H9 (cell line): ENCODE measurements at regions not wholly inside any gene's neighbourhood (a gene's known extent, or its start where the extent isn't known, plus 50 kb on each side); places are given as distances from the start of the nearest gene placed in this dataset.
A peak's percentile ranks its signal among the peaks of the same experiment; 100 is the strongest.

Experiments
- DNase-seq: peaks from one replicate; pipeline ENCODE4 v3.0.0-alpha.2; 2017
- H2AFZ ChIP-seq: one replicate; pipeline ENCODE4 v1.6.1; 2013; ENCODE audit warnings: mild to moderate bottlenecking, low read length, control low read depth, moderate library complexity
- H2AK5ac ChIP-seq: 2 replicates; pipeline ENCODE4 v1.6.1; 2013; ENCODE audit warnings: low read length, control low read depth, mixed read lengths; ENCODE audit not compliant: insufficient read length
- H2BK120ac ChIP-seq: one replicate; pipeline ENCODE4 v1.6.1; 2013; ENCODE audit warnings: low read depth, mild to moderate bottlenecking, low read length, control low read depth, inconsistent platforms; ENCODE audit not compliant: poor library complexity, severe bottlenecking
- H2BK12ac ChIP-seq: 2 replicates; pipeline ENCODE4 v1.6.1; 2013; ENCODE audit warnings: low read length, control low read depth, mixed read lengths, low read depth; ENCODE audit not compliant: insufficient read length
- H2BK15ac ChIP-seq: 2 replicates; pipeline ENCODE4 v1.6.1; 2013; ENCODE audit warnings: low read depth, low read length, control low read depth
- H2BK20ac ChIP-seq: one replicate; pipeline ENCODE4 v1.6.1; 2013; ENCODE audit warnings: low read depth, mild to moderate bottlenecking, low read length, control low read depth, inconsistent platforms; ENCODE audit not compliant: poor library complexity, severe bottlenecking
- H2BK5ac ChIP-seq: 2 replicates; pipeline ENCODE4 v1.6.1; 2013; ENCODE audit warnings: low read length, control low read depth, mixed read lengths; ENCODE audit not compliant: insufficient read length
- H3K14ac ChIP-seq: 2 replicates; pipeline ENCODE4 v1.6.1; 2013; ENCODE audit warnings: low read length, control low read depth; ENCODE audit not compliant: insufficient read depth
- H3K18ac ChIP-seq: 2 replicates; pipeline ENCODE4 v1.6.1; 2013; ENCODE audit warnings: low read depth, mild to moderate bottlenecking, mixed read lengths, low read length, control low read depth; ENCODE audit not compliant: insufficient read length
- H3K23ac ChIP-seq: 2 replicates; pipeline ENCODE4 v1.6.1; 2013; ENCODE audit warnings: low read length, control low read depth, mixed read lengths, low read depth; ENCODE audit not compliant: insufficient read length
- H3K23me2 ChIP-seq: 2 replicates; pipeline ENCODE4 v1.6.1; 2013; ENCODE audit warnings: low read depth, mild to moderate bottlenecking, mixed read lengths, low read length, control low read depth; ENCODE audit not compliant: insufficient read length, poor library complexity, severe bottlenecking
- H3K27ac ChIP-seq: 2 replicates; pipeline ENCODE4 v1.5.1; 2013; ENCODE audit warnings: low read length, control low read depth, mixed read lengths, low read depth; ENCODE audit not compliant: insufficient read length
- H3K27me3 ChIP-seq: 2 replicates; pipeline ENCODE4 v1.6.1; 2013; ENCODE audit warnings: low read length, control low read depth, inconsistent platforms; ENCODE audit not compliant: insufficient read depth
- H3K4ac ChIP-seq: 2 replicates; pipeline ENCODE4 v1.6.1; 2013; ENCODE audit warnings: low read depth, mild to moderate bottlenecking, control low read depth, inconsistent platforms, low read length, moderate library complexity
- H3K4me1 ChIP-seq: 2 replicates; pipeline ENCODE4 v1.6.1; 2013; ENCODE audit warnings: low read length, control low read depth, inconsistent platforms; ENCODE audit not compliant: insufficient read depth
- H3K4me2 ChIP-seq: 2 replicates; pipeline ENCODE4 v1.6.1; 2013; ENCODE audit warnings: low read length, control low read depth, mixed read lengths; ENCODE audit not compliant: insufficient read length, insufficient read depth
- H3K56ac ChIP-seq: 2 replicates; pipeline ENCODE4 v1.6.1; 2013; ENCODE audit warnings: low read depth, mild to moderate bottlenecking, mixed read lengths, low read length, control low read depth; ENCODE audit not compliant: insufficient read length
- H3K79me1 ChIP-seq: 2 replicates; pipeline ENCODE4 v1.6.1; 2013; ENCODE audit warnings: low read depth, mild to moderate bottlenecking, moderate library complexity, low read length, control low read depth, inconsistent platforms; ENCODE audit not compliant: insufficient read depth, poor library complexity, severe bottlenecking
- H3K79me2 ChIP-seq: 2 replicates; pipeline ENCODE4 v1.6.1; 2013; ENCODE audit warnings: low read length, control low read depth, inconsistent platforms; ENCODE audit not compliant: insufficient read depth
- H3K9ac ChIP-seq: 2 replicates; pipeline ENCODE4 v1.6.1; 2013; ENCODE audit warnings: low read length, control low read depth, mixed read lengths; ENCODE audit not compliant: insufficient read length; ENCODE audit errors: extremely low read depth
- H3K9me3 ChIP-seq: one replicate; pipeline ENCODE4 v1.6.1; 2013; ENCODE audit warnings: low read depth, low read length, inconsistent platforms; ENCODE audit not compliant: control insufficient read depth
- H3T11ph ChIP-seq: one replicate; pipeline ENCODE4 v1.6.1; 2013; ENCODE audit warnings: mild to moderate bottlenecking, low read length, control low read depth, inconsistent platforms
- H4K20me1 ChIP-seq: one replicate; pipeline ENCODE4 v1.6.1; 2013; ENCODE audit not compliant: control insufficient read depth, insufficient read length, insufficient read depth
- H4K5ac ChIP-seq: 2 replicates; pipeline ENCODE4 v1.6.1; 2013; ENCODE audit warnings: low read depth, mild to moderate bottlenecking, mixed read lengths, low read length, control low read depth; ENCODE audit not compliant: insufficient read length
- H4K8ac ChIP-seq: replicated peaks from 2 replicates; pipeline ENCODE4 v1.6.1; 2013; ENCODE audit warnings: low read length, control low read depth, mixed read lengths, low read depth; ENCODE audit not compliant: insufficient read length
- H4K91ac ChIP-seq: 2 replicates; pipeline ENCODE4 v1.6.1; 2013; ENCODE audit warnings: low read depth, mild to moderate bottlenecking, moderate library complexity, mixed read lengths, low read length, control low read depth; ENCODE audit not compliant: insufficient read length
- H3K27ac Mint-ChIP-seq, 3 experiments: 2 replicates in 2 of 3; 3 replicates in 1 of 3; pipeline ENCODE4 v1.8.0; 2020 to 2021; ENCODE audit warnings: mixed read lengths in 3 of 3, mild to moderate bottlenecking in 1 of 3, moderate library complexity in 1 of 3
- H3K27me3 Mint-ChIP-seq: 2 replicates; pipeline ENCODE4 v1.8.0; 2021; ENCODE audit warnings: low read depth, mild to moderate bottlenecking, moderate library complexity, mixed read lengths
- H3K36me3 Mint-ChIP-seq, 3 experiments: 2 replicates in 2 of 3; 3 replicates in 1 of 3; pipeline ENCODE4 v1.8.0; 2020 to 2021; ENCODE audit warnings: low read depth in 3 of 3, mixed read lengths in 3 of 3; ENCODE audit not compliant: insufficient read depth in 1 of 3
- H3K4me1 Mint-ChIP-seq, 2 experiments: 2 replicates each; pipeline ENCODE4 v1.8.0; 2020; ENCODE audit warnings: mixed read lengths in 2 of 2
- H3K4me3 Mint-ChIP-seq, 2 experiments: 2 replicates in 1 of 2; 3 replicates in 1 of 2; pipeline ENCODE4 v1.8.0; 2020 to 2021; ENCODE audit warnings: mild to moderate bottlenecking in 2 of 2, mixed read lengths in 2 of 2, moderate library complexity in 1 of 2
- H3K9me3 Mint-ChIP-seq, 2 experiments: 2 replicates in 1 of 2; 3 replicates in 1 of 2; pipeline ENCODE4 v1.8.0; 2020; ENCODE audit warnings: mild to moderate bottlenecking in 2 of 2, mixed read lengths in 2 of 2, moderate library complexity in 1 of 2
- WGBS: extraction: QIAGEN DNeasy Blood & Tissue Kit; methylation state at CpG from one replicate; pipeline ENCODE4 v1.1.7; 2013; ENCODE audit warnings: missing lambda C conversion rate, low lambda C conversion rate, mixed read lengths; ENCODE audit not compliant: insufficient read length; ENCODE audit errors: extremely low coverage; 5-methylcytosine and 5-hydroxymethylcytosine counted together
- TF ChIP-seq, protein P1 (sequence below): fragments of 200-600 bp; sonication (generic); conservative IDR thresholded peaks from 3 replicates; pipeline ENCODE4 v1.8.0; 2021; ENCODE audit warnings: antibody characterized with exemption, mild to moderate bottlenecking

DNA sequence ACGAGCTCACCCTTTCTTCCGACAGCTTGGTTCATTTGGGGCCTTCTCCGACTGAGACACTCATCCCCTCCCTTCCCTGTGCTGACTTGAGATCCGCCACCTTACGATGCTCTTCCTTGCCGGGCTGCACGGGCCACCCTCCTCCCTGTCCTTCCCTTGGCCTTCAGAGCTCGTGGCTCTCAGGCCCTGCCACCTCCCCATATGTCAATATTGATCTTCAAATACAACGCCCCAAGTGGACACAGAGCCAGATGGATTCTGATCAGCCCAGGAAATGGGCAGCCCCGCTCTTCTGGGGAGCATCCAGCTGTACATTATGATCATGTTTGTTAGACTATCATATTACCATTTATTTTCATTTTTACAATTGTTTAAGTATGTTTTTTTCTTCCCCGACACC, 812.8 kb downstream of the TBC1D22A start:
- H3K4me1 Mint-ChIP-seq: no peaks in the 10 kb centered on the region
- no peak overlapping the region for H3T11ph ChIP-seq
- no peak overlapping the region for H2BK20ac ChIP-seq
- no peak overlapping the region for H2BK12ac ChIP-seq
- H3K9ac ChIP-seq: no peak overlapping the region
- DNase-seq: no peak
- H3K18ac ChIP-seq: no peak overlapping the region
- H3K27me3 Mint-ChIP-seq: no peaks in the 10 kb centered on the region; the same call in none of the 2 replicates
- no peak overlapping the region for H3K4me3 Mint-ChIP-seq
- no peaks in the 10 kb centered on the region for H3K27me3 ChIP-seq
- peaks cover 6 to 50% (median 26%) of the 10 kb centered on the region in 3 experiments for H3K36me3 Mint-ChIP-seq
- H4K8ac ChIP-seq: no peak overlapping the region
- no peak overlapping the region for H2BK15ac ChIP-seq
- H3K79me2 ChIP-seq: no peaks in the 10 kb centered on the region
- no peaks in the 10 kb centered on the region for H3K4me1 ChIP-seq
- peaks cover 58 to 93% of the 10 kb centered on the region in 2 experiments for H3K9me3 Mint-ChIP-seq
- H3K9me3 ChIP-seq: peaks cover 77% of the 10 kb centered on the region
- no peak overlapping the region for H2AK5ac ChIP-seq
- no peak overlapping the region for H2BK120ac ChIP-seq
- H3K27ac ChIP-seq: no peak overlapping the region
- no CpG with 5 or more reads among the region's 11 CpGs for WGBS
- H3K14ac ChIP-seq: no peak overlapping the region
- no peaks in the 10 kb centered on the region for H3K23me2 ChIP-seq
- no peak overlapping the region for H3K56ac ChIP-seq
- H3K79me1 ChIP-seq: no peaks in the 10 kb centered on the region
- no peak overlapping the region for H2AFZ ChIP-seq
- no peak overlapping the region for H4K5ac ChIP-seq
- no peak overlapping the region for H4K91ac ChIP-seq
- no peak overlapping the region for H3K23ac ChIP-seq
- H3K4ac ChIP-seq: no peak overlapping the region
- no peak overlapping the region for H2BK5ac ChIP-seq
- TF ChIP-seq, protein P1, sequence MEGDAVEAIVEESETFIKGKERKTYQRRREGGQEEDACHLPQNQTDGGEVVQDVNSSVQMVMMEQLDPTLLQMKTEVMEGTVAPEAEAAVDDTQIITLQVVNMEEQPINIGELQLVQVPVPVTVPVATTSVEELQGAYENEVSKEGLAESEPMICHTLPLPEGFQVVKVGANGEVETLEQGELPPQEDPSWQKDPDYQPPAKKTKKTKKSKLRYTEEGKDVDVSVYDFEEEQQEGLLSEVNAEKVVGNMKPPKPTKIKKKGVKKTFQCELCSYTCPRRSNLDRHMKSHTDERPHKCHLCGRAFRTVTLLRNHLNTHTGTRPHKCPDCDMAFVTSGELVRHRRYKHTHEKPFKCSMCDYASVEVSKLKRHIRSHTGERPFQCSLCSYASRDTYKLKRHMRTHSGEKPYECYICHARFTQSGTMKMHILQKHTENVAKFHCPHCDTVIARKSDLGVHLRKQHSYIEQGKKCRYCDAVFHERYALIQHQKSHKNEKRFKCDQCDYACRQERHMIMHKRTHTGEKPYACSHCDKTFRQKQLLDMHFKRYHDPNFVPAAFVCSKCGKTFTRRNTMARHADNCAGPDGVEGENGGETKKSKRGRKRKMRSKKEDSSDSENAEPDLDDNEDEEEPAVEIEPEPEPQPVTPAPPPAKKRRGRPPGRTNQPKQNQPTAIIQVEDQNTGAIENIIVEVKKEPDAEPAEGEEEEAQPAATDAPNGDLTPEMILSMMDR: no peak
- H3K4me2 ChIP-seq: no peak overlapping the region
- H3K27ac Mint-ChIP-seq: 0 out of 7 replicates have a peak overlapping the region, but pooled peaks of 1 of the 3 experiments have one; percentile 21
- no peaks in the 10 kb centered on the region for H4K20me1 ChIP-seq
